ENCODE measurements at regions not wholly inside any gene's neighbourhood (a gene's known extent, or its start where the extent isn't known, plus 50 kb on each side); places are given as distances from the start of the nearest gene placed in this dataset.

- TF ChIP-seq CTCF (IDR thresholded peaks at IDR 0.05; ENCODE audit: low read depth, low read length, poor library complexity, severe bottlenecking) (no peak), EZH2phosphoT487 (IDR thresholded peaks at IDR 0.05; ENCODE audit: borderline replicate concordance, low read length) (no peak)
Measured at GRCh38 chr11:91136631-91137030, 913.8 kb upstream of the CHORDC1 start.

GRCh38 chr11:91133361-91133760, 910.5 kb upstream of the CHORDC1 start:
- no peaks in the 10 kb centered on the region for H3K27me3 ChIP-seq (ENCODE audit: control insufficient read depth, low read length)
- no peak overlapping the region for H3K27ac ChIP-seq (ENCODE audit: low read depth, low read length)
- no peak overlapping the region for H3K4me2 ChIP-seq (ENCODE audit: low read length)
- no peaks in the 10 kb centered on the region for H3K79me2 ChIP-seq (ENCODE audit: control insufficient read depth, low read length)
- no peaks in the 10 kb centered on the region for H3F3A ChIP-seq (ENCODE audit: control insufficient read depth, insufficient read depth)
- no peaks in the 10 kb centered on the region for H4K20me1 ChIP-seq (ENCODE audit: control insufficient read depth, insufficient read depth, low read depth, low read length)
- H3K4me3 ChIP-seq (ENCODE audit: low read length) = no peak overlapping the region
- no peaks in the 10 kb centered on the region for H3K36me3 ChIP-seq (ENCODE audit: control insufficient read depth, low read length)
- H3K4me1 ChIP-seq (ENCODE audit: control insufficient read depth, low read length) = no peaks in the 10 kb centered on the region
- no peaks in the 10 kb centered on the region for H3K9me3 ChIP-seq (ENCODE audit: control insufficient read depth, insufficient read depth, low read length)
- TF ChIP-seq EZH2phosphoT487 (IDR thresholded peaks at IDR 0.05; ENCODE audit: borderline replicate concordance, low read length) (no peak), CTCF (IDR thresholded peaks at IDR 0.05; ENCODE audit: low read depth, low read length, poor library complexity, severe bottlenecking) (no peak)
- H3K9me2 ChIP-seq (replicated peaks; ENCODE audit: control insufficient read depth, low read length) = no peaks in the 10 kb centered on the region

More at GRCh38 chr11:91136631-91137030, 913.8 kb upstream of the CHORDC1 start:
- Histone ChIP-seq H3K79me2 (ENCODE audit: control insufficient read depth, low read length) (no peaks in the 10 kb centered on the region), H3K4me3 (ENCODE audit: low read length) (no peak overlapping the region), H3K27me3 (ENCODE audit: control insufficient read depth, low read length) (no peaks in the 10 kb centered on the region), H3K9me2 (replicated peaks; ENCODE audit: control insufficient read depth, low read length) (no peaks in the 10 kb centered on the region), H3K27ac (ENCODE audit: low read depth, low read length) (no peak overlapping the region), H3K9me3 (ENCODE audit: control insufficient read depth, insufficient read depth, low read length) (no peaks in the 10 kb centered on the region), H3K4me2 (ENCODE audit: low read length) (no peak overlapping the region), H3F3A (ENCODE audit: control insufficient read depth, insufficient read depth) (no peaks in the 10 kb centered on the region), H3K4me1 (ENCODE audit: control insufficient read depth, low read length) (no peaks in the 10 kb centered on the region), H3K36me3 (ENCODE audit: control insufficient read depth, low read length) (no peaks in the 10 kb centered on the region), H4K20me1 (ENCODE audit: control insufficient read depth, insufficient read depth, low read depth, low read length) (no peaks in the 10 kb centered on the region)

GRCh38 chr11:91129596-91129995, 906.7 kb upstream of the CHORDC1 start:
- Histone ChIP-seq H3K4me1 (ENCODE audit: control insufficient read depth, low read length) (no peaks in the 10 kb centered on the region), H3K27ac (ENCODE audit: low read depth, low read length) (no peak overlapping the region), H4K20me1 (ENCODE audit: control insufficient read depth, insufficient read depth, low read depth, low read length) (no peaks in the 10 kb centered on the region), H3K9me2 (replicated peaks; ENCODE audit: control insufficient read depth, low read length) (no peaks in the 10 kb centered on the region), H3K4me2 (ENCODE audit: low read length) (no peak overlapping the region), H3K27me3 (ENCODE audit: control insufficient read depth, low read length) (no peaks in the 10 kb centered on the region), H3K4me3 (ENCODE audit: low read length) (no peak overlapping the region), H3K9me3 (ENCODE audit: control insufficient read depth, insufficient read depth, low read length) (no peaks in the 10 kb centered on the region), H3K36me3 (ENCODE audit: control insufficient read depth, low read length) (no peaks in the 10 kb centered on the region), H3K79me2 (ENCODE audit: control insufficient read depth, low read length) (no peaks in the 10 kb centered on the region), H3F3A (ENCODE audit: control insufficient read depth, insufficient read depth) (no peaks in the 10 kb centered on the region)
- no peak for TF ChIP-seq CTCF (IDR thresholded peaks at IDR 0.05; ENCODE audit: low read depth, low read length, poor library complexity, severe bottlenecking)
- TF ChIP-seq EZH2phosphoT487 (IDR thresholded peaks at IDR 0.05; ENCODE audit: borderline replicate concordance, low read length) = no peak

- Histone ChIP-seq H3K36me3 (ENCODE audit: control insufficient read depth, low read length) (no peaks in the 10 kb centered on the region), H3K4me1 (ENCODE audit: control insufficient read depth, low read length) (no peaks in the 10 kb centered on the region), H3F3A (ENCODE audit: control insufficient read depth, insufficient read depth) (no peaks in the 10 kb centered on the region), H3K9me2 (replicated peaks; ENCODE audit: control insufficient read depth, low read length) (no peaks in the 10 kb centered on the region), H4K20me1 (ENCODE audit: control insufficient read depth, insufficient read depth, low read depth, low read length) (no peaks in the 10 kb centered on the region), H3K4me3 (ENCODE audit: low read length) (no peak overlapping the region), H3K9me3 (ENCODE audit: control insufficient read depth, insufficient read depth, low read length) (no peaks in the 10 kb centered on the region), H3K27me3 (ENCODE audit: control insufficient read depth, low read length) (no peaks in the 10 kb centered on the region), H3K79me2 (ENCODE audit: control insufficient read depth, low read length) (no peaks in the 10 kb centered on the region), H3K27ac (ENCODE audit: low read depth, low read length) (no peak overlapping the region), H3K4me2 (ENCODE audit: low read length) (no peak overlapping the region)
- TF ChIP-seq EZH2phosphoT487 (IDR thresholded peaks at IDR 0.05; ENCODE audit: borderline replicate concordance, low read length) = no peak
- no peak for TF ChIP-seq CTCF (IDR thresholded peaks at IDR 0.05; ENCODE audit: low read depth, low read length, poor library complexity, severe bottlenecking)
Measured at GRCh38 chr11:91124363-91124762, 901.5 kb upstream of the CHORDC1 start.

Measured in DOHH2 (cell line).